ENCODE measurements at regions not wholly inside any gene's neighbourhood (a gene's known extent, or its start where the extent isn't known, plus 50 kb on each side); places are given as distances from the start of the nearest gene placed in this dataset.

- Mint-ChIP-seq H3K4me1 (peaks cover 15 to 16% of the 10 kb centered on the region in 2 experiments), H3K36me3 (ENCODE audit: insufficient read depth in 1 of 3, low read depth in 3 of 3) (peaks cover 0 to 9% (median 0%) of the 10 kb centered on the region in 3 experiments; a peak in 3 of 7 replicates), H3K9me3 (peaks cover 2 to 3% of the 10 kb centered on the region in 2 experiments; a peak in 2 of 5 replicates), H3K4me3 (no peak overlapping the region), H3K27ac (peak overlapping the region in 1 of 3 experiments; percentile 7; a peak in 2 of 7 replicates), H3K27me3 (ENCODE audit: low read depth) (no peaks in the 10 kb centered on the region)
- H4K91ac ChIP-seq (ENCODE audit: insufficient read length, low read depth, low read length): no peak overlapping the region
- no peak overlapping the region for H3T11ph ChIP-seq (ENCODE audit: low read length)
- no peaks in the 10 kb centered on the region for H3K79me2 ChIP-seq (ENCODE audit: insufficient read depth, low read length)
- no peak overlapping the region for H3K23ac ChIP-seq (ENCODE audit: insufficient read length, low read depth, low read length)
- H3K56ac ChIP-seq (ENCODE audit: insufficient read length, low read depth, low read length): no peak overlapping the region
- H3K23me2 ChIP-seq (ENCODE audit: insufficient read length, low read depth, low read length, poor library complexity, severe bottlenecking): no peaks in the 10 kb centered on the region
- no peak overlapping the region for H2BK15ac ChIP-seq (ENCODE audit: low read depth, low read length)
- H2BK5ac ChIP-seq (ENCODE audit: insufficient read length, low read length): no peak overlapping the region
- no peaks in the 10 kb centered on the region for H4K20me1 ChIP-seq (ENCODE audit: control insufficient read depth, insufficient read depth, insufficient read length)
- H3K14ac ChIP-seq (ENCODE audit: insufficient read depth, low read length): no peak overlapping the region
- TF ChIP-seq CTCF (conservative IDR thresholded peaks at IDR 0.05): no peak
- H3K79me1 ChIP-seq (ENCODE audit: insufficient read depth, low read depth, low read length, poor library complexity, severe bottlenecking): no peaks in the 10 kb centered on the region
- no peak overlapping the region for H3K9ac ChIP-seq (ENCODE audit: extremely low read depth, insufficient read length, low read length)
- no peaks in the 10 kb centered on the region for H3K9me3 ChIP-seq (ENCODE audit: control insufficient read depth, low read depth, low read length)
- no peaks in the 10 kb centered on the region for H3K27me3 ChIP-seq (ENCODE audit: insufficient read depth, low read length)
- H2BK12ac ChIP-seq (ENCODE audit: insufficient read length, low read depth, low read length): no peak overlapping the region
- H3K4me1 ChIP-seq (ENCODE audit: insufficient read depth, low read length): no peaks in the 10 kb centered on the region; the same call in 1 of the 2 replicates
- no peak overlapping the region for H3K18ac ChIP-seq (ENCODE audit: insufficient read length, low read depth, low read length)
- WGBS (ENCODE audit: extremely low coverage, insufficient read length, low lambda C conversion rate): no CpG with 5 or more reads among the region's 5 CpGs
- no peak overlapping the region for H4K5ac ChIP-seq (ENCODE audit: insufficient read length, low read depth, low read length)
- H3K4me2 ChIP-seq (ENCODE audit: insufficient read depth, insufficient read length, low read length): no peak overlapping the region
- H2BK120ac ChIP-seq (ENCODE audit: low read depth, low read length, poor library complexity, severe bottlenecking): no peak overlapping the region
- no peak overlapping the region for H4K8ac ChIP-seq (replicated peaks; ENCODE audit: insufficient read length, low read depth, low read length)
- no peak overlapping the region for H3K27ac ChIP-seq (ENCODE audit: insufficient read length, low read depth, low read length)
- no peak overlapping the region for H2AK5ac ChIP-seq (ENCODE audit: insufficient read length, low read length)
- no peak overlapping the region for H2BK20ac ChIP-seq (ENCODE audit: low read depth, low read length, poor library complexity, severe bottlenecking)
- no peak overlapping the region for H3K4ac ChIP-seq (ENCODE audit: low read depth, low read length)
- no peak overlapping the region for H2AFZ ChIP-seq (ENCODE audit: low read length)
- DNase-seq: no peak
Measured at GRCh38 chr6:145012039-145012662, 723.2 kb downstream of the EPM2A start.

All from H9 (cell line).